GM12878 (cell line): ENCODE measurements at regions not wholly inside any gene's neighbourhood (a gene's known extent, or its start where the extent isn't known, plus 50 kb on each side); places are given as distances from the start of the nearest gene placed in this dataset.

Experiments
- BRCA1 ChIP-seq: IDR thresholded peaks from 2 replicates; pipeline ENCODE4 v1.6.1; 2011; ENCODE audit warnings: low read depth, low read length, improper control_type of control experiment
- DPF2 ChIP-seq: fragments of 450-650 bp; IDR thresholded peaks from 2 replicates; pipeline ENCODE4 v1.6.1; 2017; ENCODE audit warnings: mild to moderate bottlenecking
- EZH2 ChIP-seq: IDR thresholded peaks from 2 replicates; pipeline ENCODE4 v1.6.1; 2012; ENCODE audit warnings: low read depth, mild to moderate bottlenecking, control low read depth, inconsistent platforms, low read length, borderline replicate concordance; ENCODE audit not compliant: control insufficient read depth
- GATAD2B ChIP-seq: fragments of 450-650 bp; conservative IDR thresholded peaks from 2 replicates; pipeline ENCODE4 v1.6.1; 2017; ENCODE audit warnings: low read depth, mild to moderate bottlenecking, moderate library complexity
- JUND ChIP-seq: IDR thresholded peaks from 2 replicates; pipeline ENCODE4 v1.6.1; 2012; ENCODE audit warnings: low read depth, mild to moderate bottlenecking, low read length, improper control_type of control experiment, moderate library complexity
- NFXL1 ChIP-seq: fragments of 450-650 bp; IDR thresholded peaks from 2 replicates; pipeline ENCODE4 v1.6.1; 2017; ENCODE audit warnings: antibody characterized with exemption, mild to moderate bottlenecking, borderline replicate concordance
- NR2C2 ChIP-seq: IDR thresholded peaks from 2 replicates; pipeline ENCODE4 v1.6.1; 2011; ENCODE audit warnings: borderline replicate concordance, low read depth; ENCODE audit not compliant: control insufficient read depth, insufficient read length
- NRF1 ChIP-seq: conservative IDR thresholded peaks from 2 replicates; pipeline ENCODE4 v1.6.1; 2011; ENCODE audit warnings: mild to moderate bottlenecking, low read depth, low read length, improper control_type of control experiment
- SMAD5 ChIP-seq: IDR thresholded peaks from 2 replicates; pipeline ENCODE4 v1.6.1; 2016; ENCODE audit warnings: antibody characterized with exemption, low read depth
- SRF ChIP-seq, 2 experiments: IDR thresholded peaks; 2 replicates each; pipeline ENCODE4 v1.6.1; 2011; ENCODE audit warnings: low read depth in 2 of 2, low read length in 2 of 2, mild to moderate bottlenecking in 1 of 2, moderate library complexity in 1 of 2
- STAT3 ChIP-seq: IDR thresholded peaks from 2 replicates; pipeline ENCODE4 v1.6.1; 2011; ENCODE audit warnings: low read depth, low read length, improper control_type of control experiment
- TAF1 ChIP-seq: IDR thresholded peaks from 2 replicates; pipeline ENCODE4 v1.6.1; 2011; ENCODE audit warnings: mild to moderate bottlenecking, low read depth, low read length, borderline replicate concordance
- TF ChIP-seq, protein P1 (sequence below): fragments of 450-650 bp; IDR thresholded peaks from 2 replicates; pipeline ENCODE4 v1.6.1; 2017; ENCODE audit warnings: mild to moderate bottlenecking
- TF ChIP-seq, protein P2 (sequence below), 3 experiments: IDR thresholded peaks in 2 of 3; conservative IDR thresholded peaks in 1 of 3; 2 replicates each; pipeline ENCODE4 v1.5.1; 2011; ENCODE audit warnings: low read depth in 3 of 3, low read length in 3 of 3, mild to moderate bottlenecking in 3 of 3, control low read depth in 2 of 3, moderate library complexity in 2 of 3, inconsistent platforms in 1 of 3, mixed read lengths in 1 of 3; ENCODE audit not compliant: control insufficient read depth in 2 of 3, insufficient read depth in 1 of 3; ENCODE audit errors: extremely low read depth in 1 of 3

DNA sequence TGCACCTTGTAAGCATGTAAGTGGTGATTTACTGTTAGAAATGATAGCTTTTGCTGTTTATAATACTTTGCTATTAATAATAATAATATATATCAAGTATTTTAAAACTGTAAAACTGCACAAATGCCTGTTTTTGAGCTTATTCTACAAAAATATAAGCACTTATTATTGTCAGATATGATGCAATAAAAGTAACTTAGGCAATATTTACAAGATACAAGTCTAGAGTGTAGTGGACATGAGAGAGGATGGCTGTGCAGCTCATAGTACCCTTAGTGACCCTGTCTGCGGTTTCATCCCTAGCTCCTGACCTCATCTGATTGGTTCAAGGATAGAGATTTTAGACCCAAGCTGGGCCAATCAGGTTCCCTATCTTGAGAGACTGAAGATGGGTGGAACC is 178.4 kb downstream of the MTX2 start:
- TF ChIP-seq EZH2 (no peak), NRF1 (no peak), NFXL1 (no peak), BRCA1 (no peak), DPF2 (no peak), NR2C2 (no peak), STAT3 (no peak), SRF (IDR thresholded peaks at IDR 0.05; ENCODE audit: low read depth in 2 of 2, low read length in 2 of 2) (no peak), GATAD2B (no peak), TAF1 (no peak), SMAD5 (no peak), JUND (no peak)
- TF ChIP-seq, protein P1, sequence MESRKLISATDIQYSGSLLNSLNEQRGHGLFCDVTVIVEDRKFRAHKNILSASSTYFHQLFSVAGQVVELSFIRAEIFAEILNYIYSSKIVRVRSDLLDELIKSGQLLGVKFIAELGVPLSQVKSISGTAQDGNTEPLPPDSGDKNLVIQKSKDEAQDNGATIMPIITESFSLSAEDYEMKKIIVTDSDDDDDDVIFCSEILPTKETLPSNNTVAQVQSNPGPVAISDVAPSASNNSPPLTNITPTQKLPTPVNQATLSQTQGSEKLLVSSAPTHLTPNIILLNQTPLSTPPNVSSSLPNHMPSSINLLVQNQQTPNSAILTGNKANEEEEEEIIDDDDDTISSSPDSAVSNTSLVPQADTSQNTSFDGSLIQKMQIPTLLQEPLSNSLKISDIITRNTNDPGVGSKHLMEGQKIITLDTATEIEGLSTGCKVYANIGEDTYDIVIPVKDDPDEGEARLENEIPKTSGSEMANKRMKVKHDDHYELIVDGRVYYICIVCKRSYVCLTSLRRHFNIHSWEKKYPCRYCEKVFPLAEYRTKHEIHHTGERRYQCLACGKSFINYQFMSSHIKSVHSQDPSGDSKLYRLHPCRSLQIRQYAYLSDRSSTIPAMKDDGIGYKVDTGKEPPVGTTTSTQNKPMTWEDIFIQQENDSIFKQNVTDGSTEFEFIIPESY: no peak
- TF ChIP-seq, protein P2, sequence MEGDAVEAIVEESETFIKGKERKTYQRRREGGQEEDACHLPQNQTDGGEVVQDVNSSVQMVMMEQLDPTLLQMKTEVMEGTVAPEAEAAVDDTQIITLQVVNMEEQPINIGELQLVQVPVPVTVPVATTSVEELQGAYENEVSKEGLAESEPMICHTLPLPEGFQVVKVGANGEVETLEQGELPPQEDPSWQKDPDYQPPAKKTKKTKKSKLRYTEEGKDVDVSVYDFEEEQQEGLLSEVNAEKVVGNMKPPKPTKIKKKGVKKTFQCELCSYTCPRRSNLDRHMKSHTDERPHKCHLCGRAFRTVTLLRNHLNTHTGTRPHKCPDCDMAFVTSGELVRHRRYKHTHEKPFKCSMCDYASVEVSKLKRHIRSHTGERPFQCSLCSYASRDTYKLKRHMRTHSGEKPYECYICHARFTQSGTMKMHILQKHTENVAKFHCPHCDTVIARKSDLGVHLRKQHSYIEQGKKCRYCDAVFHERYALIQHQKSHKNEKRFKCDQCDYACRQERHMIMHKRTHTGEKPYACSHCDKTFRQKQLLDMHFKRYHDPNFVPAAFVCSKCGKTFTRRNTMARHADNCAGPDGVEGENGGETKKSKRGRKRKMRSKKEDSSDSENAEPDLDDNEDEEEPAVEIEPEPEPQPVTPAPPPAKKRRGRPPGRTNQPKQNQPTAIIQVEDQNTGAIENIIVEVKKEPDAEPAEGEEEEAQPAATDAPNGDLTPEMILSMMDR (IDR thresholded peaks at IDR 0.05 in 2 of 3, conservative IDR thresholded peaks at IDR 0.05 in 1 of 3; ENCODE audit: control insufficient read depth in 2 of 3, extremely low read depth in 1 of 3, insufficient read depth in 1 of 3, low read depth in 3 of 3, low read length in 3 of 3): no peak
